Neuronal stem cell (in vitro differentiated cells): ENCODE measurements at regions not wholly inside any gene's neighbourhood (a gene's known extent, or its start where the extent isn't known, plus 50 kb on each side); places are given as distances from the start of the nearest gene placed in this dataset.

Experiments
- DNase-seq: peaks from one replicate; pipeline ENCODE4 v3.0.0-alpha.2; 2013; ENCODE audit warnings: low spot score
- H2AFZ ChIP-seq: one replicate; pipeline ENCODE4 v1.6.1; 2013; ENCODE audit warnings: mild to moderate bottlenecking, low read length, inconsistent platforms
- H2AK5ac ChIP-seq: 2 replicates; pipeline ENCODE4 v1.6.1; 2013; ENCODE audit warnings: low read depth, mild to moderate bottlenecking, inconsistent platforms, low read length, moderate library complexity, mixed read lengths
- H2BK120ac ChIP-seq: 2 replicates; pipeline ENCODE4 v1.6.1; 2013; ENCODE audit warnings: low read depth, mild to moderate bottlenecking, inconsistent platforms, low read length, moderate library complexity, mixed read lengths
- H2BK12ac ChIP-seq: one replicate; pipeline ENCODE4 v1.6.1; 2013; ENCODE audit warnings: low read length, inconsistent platforms
- H2BK15ac ChIP-seq: 2 replicates; pipeline ENCODE4 v1.6.1; 2013; ENCODE audit warnings: mild to moderate bottlenecking, low read length, inconsistent platforms, mixed read lengths
- H2BK5ac ChIP-seq: one replicate; pipeline ENCODE4 v1.6.1; 2013; ENCODE audit warnings: inconsistent platforms, mild to moderate bottlenecking, low read length, moderate library complexity
- H3K14ac ChIP-seq: one replicate; pipeline ENCODE4 v1.6.1; 2013; ENCODE audit warnings: low read length, inconsistent platforms
- H3K18ac ChIP-seq: 2 replicates; pipeline ENCODE4 v1.6.1; 2013; ENCODE audit warnings: low read length, inconsistent platforms
- H3K23ac ChIP-seq: 2 replicates; pipeline ENCODE4 v1.6.1; 2013; ENCODE audit warnings: low read depth, mild to moderate bottlenecking, mixed read lengths, low read length, inconsistent platforms; ENCODE audit not compliant: poor library complexity
- H3K27ac ChIP-seq: replicated peaks from 3 replicates; pipeline ENCODE4 v1.5.1; 2013; ENCODE audit warnings: low read length, inconsistent platforms
- H3K27me3 ChIP-seq, 3 experiments: 2 replicates each; pipeline ENCODE4 v1.6.1; 2013; ENCODE audit warnings: low read length in 3 of 3, mild to moderate bottlenecking in 2 of 3, inconsistent platforms in 1 of 3, low read depth in 1 of 3, mixed read lengths in 1 of 3, moderate library complexity in 1 of 3; ENCODE audit not compliant: control insufficient read depth in 3 of 3, insufficient read depth in 3 of 3
- H3K36me3 ChIP-seq, 2 donors: replicated peaks in 1 of 2; 2 replicates each; pipeline ENCODE4 v1.6.1; 2013; ENCODE audit warnings: low read length in 2 of 2; ENCODE audit not compliant: control insufficient read depth in 2 of 2, insufficient read depth in 2 of 2
- H3K4ac ChIP-seq: 2 replicates; pipeline ENCODE4 v1.6.1; 2013; ENCODE audit warnings: inconsistent platforms, mild to moderate bottlenecking, low read length, moderate library complexity
- H3K4me1 ChIP-seq, 2 donors: 1 replicate in 1 of 2; 2 replicates in 1 of 2; pipeline ENCODE4 v1.6.1; 2013; ENCODE audit warnings: low read length in 2 of 2, low read depth in 1 of 2; ENCODE audit not compliant: control insufficient read depth in 2 of 2, insufficient read depth in 1 of 2
- H3K4me2 ChIP-seq: one replicate; pipeline ENCODE4 v1.6.1; 2013; ENCODE audit warnings: mild to moderate bottlenecking, low read length, inconsistent platforms; ENCODE audit not compliant: insufficient read depth, poor library complexity, severe bottlenecking
- H3K4me3 ChIP-seq, 2 donors: 2 replicates each; pipeline ENCODE4 v1.5.1; 2013; ENCODE audit warnings: low read length in 2 of 2, mild to moderate bottlenecking in 2 of 2, inconsistent platforms in 1 of 2, moderate library complexity in 1 of 2
- H3K79me1 ChIP-seq: one replicate; pipeline ENCODE4 v1.6.1; 2013; ENCODE audit warnings: low read depth, mild to moderate bottlenecking, inconsistent platforms, low read length, moderate library complexity
- H3K9ac ChIP-seq: one replicate; pipeline ENCODE4 v1.6.1; 2013; ENCODE audit warnings: mild to moderate bottlenecking, low read depth, low read length, inconsistent platforms; ENCODE audit not compliant: poor library complexity
- H3K9me3 ChIP-seq, 2 donors: replicated peaks in 1 of 2; 2 replicates each; pipeline versions ENCODE3 to v1.6.1; 2013; ENCODE audit warnings: low read length in 2 of 2, mild to moderate bottlenecking in 2 of 2, inconsistent platforms in 1 of 2, low read depth in 1 of 2, mixed read lengths in 1 of 2, moderate library complexity in 1 of 2; ENCODE audit not compliant: control insufficient read depth in 2 of 2, insufficient read depth in 1 of 2
- H4K8ac ChIP-seq: one replicate; pipeline ENCODE4 v1.6.1; 2013; ENCODE audit warnings: low read depth, mild to moderate bottlenecking, inconsistent platforms, low read length, moderate library complexity
- H4K91ac ChIP-seq: one replicate; pipeline ENCODE4 v1.6.1; 2013; ENCODE audit warnings: low read length, low read depth, mild to moderate bottlenecking, inconsistent platforms; ENCODE audit not compliant: poor library complexity
- WGBS, 2 donors: extraction: QIAGEN DNeasy Blood & Tissue Kit; methylation state at CpG; one replicate each; pipeline ENCODE4 v1.1.7; 2013; ENCODE audit warnings: missing lambda C conversion rate in 2 of 2, mixed read lengths in 1 of 2; ENCODE audit not compliant: insufficient read length in 2 of 2, insufficient replicate concordance in 1 of 2; ENCODE audit errors: extremely low coverage in 2 of 2; 5-methylcytosine and 5-hydroxymethylcytosine counted together

DNA sequence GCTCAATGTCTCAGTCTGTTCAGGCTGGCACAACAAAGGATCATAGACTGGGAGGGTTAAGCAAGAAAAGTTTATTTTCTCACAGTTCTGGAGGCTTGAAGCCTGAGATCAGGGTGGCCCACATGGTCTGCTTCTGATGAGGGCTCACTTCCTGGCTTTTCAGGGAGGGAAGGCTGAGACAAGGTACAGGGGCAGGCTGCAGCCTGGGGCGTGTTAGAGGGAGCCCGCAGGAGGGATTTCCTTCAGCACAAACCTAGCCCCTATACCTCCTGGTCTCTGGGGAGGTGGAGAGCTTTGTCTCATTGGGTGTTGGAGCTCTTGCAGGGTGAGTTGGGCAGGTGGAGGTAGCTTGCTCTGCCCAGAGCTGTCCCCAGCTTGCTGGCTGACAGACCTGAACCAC, 81.1 kb upstream of the GPR6 start:
- H2BK15ac ChIP-seq = peak overlapping the region; percentile 6
- no peak overlapping the region for H3K23ac ChIP-seq
- no peak overlapping the region for H3K4ac ChIP-seq
- H2BK120ac ChIP-seq = no peak overlapping the region
- H3K79me1 ChIP-seq = no peaks in the 10 kb centered on the region
- H3K18ac ChIP-seq = no peak overlapping the region
- peaks cover 0 to 10% (median 0%) of the 10 kb centered on the region in 3 experiments for H3K27me3 ChIP-seq
- no peak overlapping the region for H2BK5ac ChIP-seq
- no CpG with 5 or more reads among the region's 2 CpGs for WGBS, 2 donors
- no peak overlapping the region for H3K27ac ChIP-seq
- peaks cover 2 to 6% of the 10 kb centered on the region in 2 donors for H3K4me1 ChIP-seq
- no peak overlapping the region for H3K4me2 ChIP-seq
- no peak overlapping the region for H4K8ac ChIP-seq
- H3K4me3 ChIP-seq = no peak overlapping the region
- H3K36me3 ChIP-seq = no peaks in the 10 kb centered on the region
- peaks cover 0 to 3% of the 10 kb centered on the region in 2 donors for H3K9me3 ChIP-seq
- no peak overlapping the region for H4K91ac ChIP-seq
- no peak overlapping the region for H3K14ac ChIP-seq
- H2BK12ac ChIP-seq = no peak overlapping the region
- H3K9ac ChIP-seq = no peak overlapping the region
- DNase-seq = no peak
- no peak overlapping the region for H2AK5ac ChIP-seq
- H2AFZ ChIP-seq = no peak overlapping the region

DNA sequence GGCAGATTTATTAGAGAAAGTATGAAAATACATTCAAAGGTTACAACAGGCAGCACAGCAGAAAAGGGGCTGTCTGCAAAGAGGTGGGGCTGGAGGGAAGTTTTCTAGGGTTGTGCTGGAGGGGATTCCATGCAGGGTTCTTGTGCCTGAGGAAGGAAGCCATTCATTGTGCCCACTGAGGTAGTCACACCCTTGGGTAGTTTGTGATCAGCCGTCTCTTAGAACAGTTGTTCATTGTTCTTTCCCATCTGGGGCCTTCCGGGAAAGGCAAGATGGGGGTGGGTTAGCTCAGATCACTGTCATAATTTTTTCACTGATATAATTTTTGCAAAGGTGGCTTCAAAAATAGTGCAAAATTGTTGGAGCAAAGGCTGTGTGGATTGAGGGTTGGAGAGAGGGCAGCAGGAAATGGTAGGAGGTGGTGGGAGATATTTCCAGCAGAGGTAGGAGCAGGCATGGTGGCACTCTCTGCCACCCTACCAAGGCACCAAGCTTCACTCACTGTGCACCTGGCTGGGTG, 80.5 kb upstream of the GPR6 start:
- Histone ChIP-seq H3K27me3 (peaks cover 0 to 9% (median 0%) of the 10 kb centered on the region in 3 experiments), H3K9ac (no peak overlapping the region), H2AK5ac (no peak overlapping the region), H4K91ac (no peak overlapping the region), H2BK12ac (no peak overlapping the region), H3K4me2 (no peak overlapping the region), H3K4me1 (peaks cover 2 to 9% of the 10 kb centered on the region in 2 donors), H3K4ac (no peak overlapping the region), H2AFZ (no peak overlapping the region), H3K4me3 (no peak overlapping the region), H3K27ac (no peak overlapping the region), H3K14ac (no peak overlapping the region), H3K79me1 (no peaks in the 10 kb centered on the region), H3K18ac (no peak overlapping the region), H3K36me3 (no peaks in the 10 kb centered on the region), H3K9me3 (peaks cover 0 to 3% of the 10 kb centered on the region in 2 donors), H2BK15ac (no peak overlapping the region), H2BK5ac (no peak overlapping the region), H3K23ac (no peak overlapping the region), H2BK120ac (no peak overlapping the region), H4K8ac (no peak overlapping the region)
- no peak for DNase-seq
- WGBS, 2 donors = no CpG with 5 or more reads among the region's 2 CpGs

DNA sequence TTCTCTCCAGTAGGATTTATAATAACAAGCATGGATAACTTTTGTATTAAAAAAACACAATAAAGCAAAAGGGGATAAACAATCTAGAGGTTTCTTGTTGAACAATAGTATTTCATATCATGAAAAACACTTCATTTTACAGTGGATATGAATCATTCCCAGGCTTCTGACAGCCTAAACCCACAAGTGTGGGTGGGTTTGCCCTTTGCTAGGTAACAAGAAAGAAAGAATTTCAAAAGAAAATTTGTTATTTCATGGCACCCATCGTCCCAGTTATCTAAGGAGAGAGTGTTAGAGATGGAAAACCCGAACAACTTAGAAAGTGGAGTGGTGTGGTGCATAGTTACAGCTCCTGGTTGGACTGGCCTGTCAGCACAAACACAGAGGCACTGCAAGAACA, 76.1 kb upstream of the GPR6 start:
- Histone ChIP-seq H2AK5ac (no peak overlapping the region), H4K91ac (no peak overlapping the region), H3K14ac (no peak overlapping the region), H3K4me3 (no peak overlapping the region), H3K27ac (no peak overlapping the region), H2BK15ac (no peak overlapping the region), H2BK120ac (no peak overlapping the region), H3K23ac (no peak overlapping the region), H3K36me3 (no peaks in the 10 kb centered on the region), H3K4me1 (peaks cover 2 to 8% of the 10 kb centered on the region in 2 donors), H3K4ac (no peak overlapping the region), H2AFZ (no peak overlapping the region), H3K27me3 (no peaks in the 10 kb centered on the region), H4K8ac (no peak overlapping the region), H3K18ac (no peak overlapping the region), H2BK5ac (no peak overlapping the region), H3K9ac (no peak overlapping the region), H3K9me3 (no peaks in the 10 kb centered on the region), H3K4me2 (no peak overlapping the region), H2BK12ac (no peak overlapping the region), H3K79me1 (no peaks in the 10 kb centered on the region)
- WGBS, 2 donors = no CpG with 5 or more reads among the region's 2 CpGs
- no peak for DNase-seq

DNA sequence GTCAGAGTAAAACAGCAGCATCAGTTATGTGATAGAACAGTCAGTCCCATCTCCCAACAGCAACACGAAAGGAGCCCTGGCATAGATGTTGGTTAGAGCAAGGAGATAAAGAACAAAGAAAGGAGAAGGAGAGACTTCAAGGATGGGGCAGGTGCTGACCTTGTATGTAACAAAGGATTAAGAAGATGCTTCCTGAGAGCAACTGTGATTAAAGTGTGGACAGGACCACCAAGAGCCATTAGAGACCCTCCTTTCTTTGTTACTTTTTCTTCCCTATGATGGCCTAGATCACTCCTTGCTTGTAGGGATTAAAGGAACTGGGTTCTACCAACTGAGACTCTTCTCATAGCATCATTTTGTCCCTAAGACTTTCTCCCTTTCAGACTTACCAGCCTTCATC, 75.2 kb upstream of the GPR6 start:
- H3K4me3 ChIP-seq = no peak overlapping the region
- no peak overlapping the region for H3K27ac ChIP-seq
- no peak overlapping the region for H2BK12ac ChIP-seq
- no peak overlapping the region for H2AK5ac ChIP-seq
- no peak overlapping the region for H3K4me2 ChIP-seq
- no CpG with 5 or more reads among the region's 1 CpG for WGBS, 2 donors
- no peaks in the 10 kb centered on the region for H3K9me3 ChIP-seq
- no peak overlapping the region for H4K91ac ChIP-seq
- H2AFZ ChIP-seq = no peak overlapping the region
- no peak overlapping the region for H3K23ac ChIP-seq
- H3K79me1 ChIP-seq = no peaks in the 10 kb centered on the region
- H2BK15ac ChIP-seq = no peak overlapping the region
- no peaks in the 10 kb centered on the region for H3K27me3 ChIP-seq
- no peak overlapping the region for H3K18ac ChIP-seq
- no peaks in the 10 kb centered on the region for H3K36me3 ChIP-seq
- no peak overlapping the region for H2BK5ac ChIP-seq
- H3K9ac ChIP-seq = no peak overlapping the region
- no peak overlapping the region for H2BK120ac ChIP-seq
- no peak for DNase-seq
- no peak overlapping the region for H3K4ac ChIP-seq
- H3K14ac ChIP-seq = no peak overlapping the region
- H3K4me1 ChIP-seq = peaks cover 2 to 8% of the 10 kb centered on the region in 2 donors
- no peak overlapping the region for H4K8ac ChIP-seq
